Vagina (tissue), 2 donors: ENCODE measurements at regions not wholly inside any gene's neighbourhood (a gene's known extent, or its start where the extent isn't known, plus 50 kb on each side); places are given as distances from the start of the nearest gene placed in this dataset.

ENCODE experiments used
- DNase-seq, 2 donors: peaks; one replicate each; pipeline ENCODE4 v3.0.0-alpha.2; 2017; ENCODE audit errors: extremely low spot score in 2 of 2
- H3K27ac ChIP-seq: fragments of 200-600 bp; sonication (generic); one replicate; pipeline ENCODE4 v1.5.1; 2019
- H3K27me3 ChIP-seq: fragments of 200-600 bp; sonication (generic); one replicate; pipeline ENCODE4 v1.5.1; 2019
- H3K36me3 ChIP-seq, 2 donors: fragments of 200-600 bp; sonication (generic); one replicate each; pipeline ENCODE4 v1.5.1; 2017 to 2019
- H3K4me1 ChIP-seq: fragments of 200-600 bp; sonication (generic); one replicate; pipeline ENCODE4 v1.5.1; 2019
- H3K4me3 ChIP-seq, 2 donors: fragments of 200-600 bp; sonication (generic); 1 replicate in 1 of 2; 2 replicates in 1 of 2; pipeline ENCODE4 v1.5.1; 2016 to 2019
- H3K9me3 ChIP-seq: fragments of 200-600 bp; sonication (generic); one replicate; pipeline ENCODE4 v1.5.1; 2019
- CTCF ChIP-seq, 3 experiments: fragments of 450-650 bp in 2 of 3; fragments of 200-600 bp in 1 of 3; sonication (generic) in 1 of 3; IDR thresholded peaks; one replicate each; pipeline ENCODE4 v1.5.1; 2017 to 2019; ENCODE audit warnings: antibody characterized with exemption in 3 of 3, mild to moderate bottlenecking in 2 of 3, moderate library complexity in 2 of 3
- POLR2A ChIP-seq, 2 donors: fragments of 450-650 bp; IDR thresholded peaks; one replicate each; pipeline ENCODE4 v1.6.1; 2017; ENCODE audit warnings: antibody characterized with exemption in 2 of 2, mild to moderate bottlenecking in 2 of 2, moderate library complexity in 2 of 2
- POLR2AphosphoS5 ChIP-seq, 2 donors: sonication (generic); formaldehyde crosslinking; IDR thresholded peaks; one replicate each; pipeline ENCODE4 v1.9.0; 2017; ENCODE audit warnings: antibody characterized with exemption in 2 of 2, mild to moderate bottlenecking in 2 of 2, low read depth in 1 of 2; ENCODE audit not compliant: insufficient read depth in 1 of 2
- intact Hi-C: fragments of 100-400 bp; cut with DNase I; formaldehyde crosslinking; loops from one replicate; pipeline ENCODE4 v1.15.1; 2023

- no peak for TF ChIP-seq CTCF (IDR thresholded peaks at IDR 0.05)
- no peak for TF ChIP-seq POLR2AphosphoS5 (IDR thresholded peaks at IDR 0.05; ENCODE audit: insufficient read depth in 1 of 2, low read depth in 1 of 2)
- no peak for DNase-seq
- H3K9me3 ChIP-seq = no peaks in the 10 kb centered on the region
Observed at GRCh38 chr3:23696842-23697241, 108.9 kb upstream of the UBE2E1 start.

GRCh38 chr3:23697416-23697815 lies 108.3 kb upstream of the UBE2E1 start:
- no peak overlapping the region for H3K27ac ChIP-seq
- intact Hi-C loops = no loop called here
- no peak overlapping the region for H3K4me3 ChIP-seq
- no peaks in the 10 kb centered on the region for H3K36me3 ChIP-seq
- no peak for TF ChIP-seq CTCF (IDR thresholded peaks at IDR 0.05)
- TF ChIP-seq POLR2A (IDR thresholded peaks at IDR 0.05) = no peak
- no peak for TF ChIP-seq POLR2AphosphoS5 (IDR thresholded peaks at IDR 0.05; ENCODE audit: insufficient read depth in 1 of 2, low read depth in 1 of 2)
- H3K9me3 ChIP-seq = no peaks in the 10 kb centered on the region
- H3K4me1 ChIP-seq = peaks cover 8% of the 10 kb centered on the region
- H3K27me3 ChIP-seq = no peaks in the 10 kb centered on the region
- no peak for DNase-seq

More at GRCh38 chr3:23696842-23697241, 108.9 kb upstream of the UBE2E1 start:
- Histone ChIP-seq H3K36me3 (no peaks in the 10 kb centered on the region), H3K27me3 (no peaks in the 10 kb centered on the region), H3K4me3 (no peak overlapping the region), H3K27ac (no peak overlapping the region), H3K4me1 (peaks cover 8% of the 10 kb centered on the region)
- intact Hi-C loops = no loop called here

GRCh38 chr3:23698652-23699313 lies 107.0 kb upstream of the UBE2E1 start:
- Histone ChIP-seq H3K4me1 (peaks cover 8% of the 10 kb centered on the region), H3K27me3 (no peaks in the 10 kb centered on the region), H3K27ac (no peak overlapping the region), H3K4me3 (no peak overlapping the region), H3K9me3 (no peaks in the 10 kb centered on the region), H3K36me3 (no peaks in the 10 kb centered on the region)
- intact Hi-C loops = no loop called here
- no peak for TF ChIP-seq POLR2AphosphoS5 (IDR thresholded peaks at IDR 0.05; ENCODE audit: insufficient read depth in 1 of 2, low read depth in 1 of 2)
- TF ChIP-seq POLR2A (IDR thresholded peaks at IDR 0.05) = no peak
- TF ChIP-seq CTCF (IDR thresholded peaks at IDR 0.05) = no peak
- no peak for DNase-seq

- H3K9me3 ChIP-seq = no peaks in the 10 kb centered on the region
- DNase-seq = no peak
- H3K27me3 ChIP-seq = no peaks in the 10 kb centered on the region
- H3K27ac ChIP-seq = no peak overlapping the region
- peaks cover 8% of the 10 kb centered on the region for H3K4me1 ChIP-seq
- intact Hi-C loops = no loop called here
- no peak for TF ChIP-seq POLR2AphosphoS5 (IDR thresholded peaks at IDR 0.05; ENCODE audit: insufficient read depth in 1 of 2, low read depth in 1 of 2)
- TF ChIP-seq POLR2A (IDR thresholded peaks at IDR 0.05) = no peak
- no peak for TF ChIP-seq CTCF (IDR thresholded peaks at IDR 0.05)
- no peak overlapping the region for H3K4me3 ChIP-seq
- H3K36me3 ChIP-seq = no peaks in the 10 kb centered on the region
Observed at GRCh38 chr3:23700616-23701015, 105.1 kb upstream of the UBE2E1 start.

GRCh38 chr3:23701716-23702597 lies 103.8 kb upstream of the UBE2E1 start:
- no peaks in the 10 kb centered on the region for H3K36me3 ChIP-seq
- no peak for TF ChIP-seq POLR2A (IDR thresholded peaks at IDR 0.05)
- TF ChIP-seq POLR2AphosphoS5 (IDR thresholded peaks at IDR 0.05; ENCODE audit: insufficient read depth in 1 of 2, low read depth in 1 of 2) = no peak
- TF ChIP-seq CTCF (IDR thresholded peaks at IDR 0.05) = no peak
- no peak overlapping the region for H3K4me3 ChIP-seq
- intact Hi-C loops = no loop called here
- no peak overlapping the region for H3K27ac ChIP-seq
- no peaks in the 10 kb centered on the region for H3K9me3 ChIP-seq
- peaks cover 8% of the 10 kb centered on the region for H3K4me1 ChIP-seq
- no peaks in the 10 kb centered on the region for H3K27me3 ChIP-seq
- DNase-seq = no peak
